ENCODE measurements at regions not wholly inside any gene's neighbourhood (a gene's known extent, or its start where the extent isn't known, plus 50 kb on each side); places are given as distances from the start of the nearest gene placed in this dataset.

DNA sequence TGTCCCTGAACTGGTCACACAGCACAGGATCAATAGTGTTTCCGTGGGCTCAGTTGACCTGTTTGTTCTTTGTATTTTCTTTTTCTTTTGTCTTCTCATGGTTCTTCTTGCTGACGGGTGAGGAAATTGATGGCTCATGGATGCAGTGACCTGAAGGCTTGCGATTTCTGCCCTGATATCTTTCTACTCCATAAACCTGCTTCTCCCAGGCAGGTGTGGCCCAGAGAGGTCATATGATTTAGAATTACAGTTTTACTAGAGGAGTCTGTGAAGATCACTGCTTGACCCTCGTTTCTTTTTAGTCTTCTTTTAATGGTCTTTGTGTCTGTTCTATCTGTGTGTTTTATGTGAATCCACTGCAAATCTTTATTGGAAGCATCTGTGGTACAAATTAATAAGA, 195.1 kb upstream of the KLF6 start:
- Mint-ChIP-seq H3K4me1 (no peaks in the 10 kb centered on the region), H3K4me3 (no peak overlapping the region), H3K27me3 (ENCODE audit: low read depth) (no peaks in the 10 kb centered on the region; the same call in 1 of the 2 replicates), H3K9me3 (peaks cover 24% of the 10 kb centered on the region), H3K27ac (no peak overlapping the region), H3K36me3 (peaks cover 16% of the 10 kb centered on the region)
- DNase-seq (ENCODE audit: low spot score) (no peak), ATAC-seq (no peak)
- TF ChIP-seq SOX15 (CRISPR knock-in tag; IDR thresholded peaks at IDR 0.05), result no peak
- CTCF ChIA-PET, result no interaction called here
- POLR2A ChIA-PET, result no interaction called here

DNA sequence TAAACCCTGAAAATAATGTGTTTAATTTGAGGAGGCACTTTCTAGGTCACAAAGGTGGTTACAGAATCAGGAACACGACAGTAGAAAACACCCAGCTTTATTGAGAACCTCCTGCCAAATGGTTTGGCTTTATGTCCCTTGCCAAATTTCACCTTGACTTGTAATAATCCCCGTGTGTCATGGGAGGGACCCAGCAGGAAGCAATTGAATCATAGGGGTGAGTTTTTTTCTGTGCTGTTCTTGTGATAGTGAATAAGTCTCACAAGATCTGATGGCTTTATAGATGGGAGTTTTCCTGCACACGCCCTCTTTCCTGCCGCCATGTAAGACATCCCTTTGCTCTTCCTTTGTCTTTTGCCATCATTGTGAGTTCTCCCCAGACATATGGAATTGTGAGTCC, 193.8 kb upstream of the KLF6 start:
- Mint-ChIP-seq H3K36me3 (peaks cover 15% of the 10 kb centered on the region), H3K4me3 (no peak overlapping the region), H3K4me1 (peaks cover 3% of the 10 kb centered on the region; the same call in 1 of the 2 replicates), H3K27me3 (ENCODE audit: low read depth) (no peaks in the 10 kb centered on the region; the same call in 1 of the 2 replicates), H3K27ac (no peak overlapping the region), H3K9me3 (peaks cover 19% of the 10 kb centered on the region)
- POLR2A ChIA-PET, result no interaction called here
- CTCF ChIA-PET, result no interaction called here
- DNase-seq (ENCODE audit: low spot score) (no peak), ATAC-seq (no peak)
- TF ChIP-seq HMGA2 (CRISPR knock-in tag; IDR thresholded peaks at IDR 0.05) (no peak), E2F1 (CRISPR knock-in tag; IDR thresholded peaks at IDR 0.05) (no peak), JAZF1 (CRISPR knock-in tag; IDR thresholded peaks at IDR 0.05) (no peak), ZNF512 (CRISPR knock-in tag; IDR thresholded peaks at IDR 0.05; ENCODE audit: borderline replicate concordance) (no peak)
- TF ChIP-seq, protein P1, sequence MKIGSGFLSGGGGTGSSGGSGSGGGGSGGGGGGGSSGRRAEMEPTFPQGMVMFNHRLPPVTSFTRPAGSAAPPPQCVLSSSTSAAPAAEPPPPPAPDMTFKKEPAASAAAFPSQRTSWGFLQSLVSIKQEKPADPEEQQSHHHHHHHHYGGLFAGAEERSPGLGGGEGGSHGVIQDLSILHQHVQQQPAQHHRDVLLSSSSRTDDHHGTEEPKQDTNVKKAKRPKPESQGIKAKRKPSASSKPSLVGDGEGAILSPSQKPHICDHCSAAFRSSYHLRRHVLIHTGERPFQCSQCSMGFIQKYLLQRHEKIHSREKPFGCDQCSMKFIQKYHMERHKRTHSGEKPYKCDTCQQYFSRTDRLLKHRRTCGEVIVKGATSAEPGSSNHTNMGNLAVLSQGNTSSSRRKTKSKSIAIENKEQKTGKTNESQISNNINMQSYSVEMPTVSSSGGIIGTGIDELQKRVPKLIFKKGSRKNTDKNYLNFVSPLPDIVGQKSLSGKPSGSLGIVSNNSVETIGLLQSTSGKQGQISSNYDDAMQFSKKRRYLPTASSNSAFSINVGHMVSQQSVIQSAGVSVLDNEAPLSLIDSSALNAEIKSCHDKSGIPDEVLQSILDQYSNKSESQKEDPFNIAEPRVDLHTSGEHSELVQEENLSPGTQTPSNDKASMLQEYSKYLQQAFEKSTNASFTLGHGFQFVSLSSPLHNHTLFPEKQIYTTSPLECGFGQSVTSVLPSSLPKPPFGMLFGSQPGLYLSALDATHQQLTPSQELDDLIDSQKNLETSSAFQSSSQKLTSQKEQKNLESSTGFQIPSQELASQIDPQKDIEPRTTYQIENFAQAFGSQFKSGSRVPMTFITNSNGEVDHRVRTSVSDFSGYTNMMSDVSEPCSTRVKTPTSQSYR (CRISPR knock-in tag; IDR thresholded peaks at IDR 0.05), result no peak
- TF ChIP-seq, protein P2, sequence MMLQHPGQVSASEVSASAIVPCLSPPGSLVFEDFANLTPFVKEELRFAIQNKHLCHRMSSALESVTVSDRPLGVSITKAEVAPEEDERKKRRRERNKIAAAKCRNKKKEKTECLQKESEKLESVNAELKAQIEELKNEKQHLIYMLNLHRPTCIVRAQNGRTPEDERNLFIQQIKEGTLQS (CRISPR knock-in tag; conservative IDR thresholded peaks at IDR 0.05), result no peak

DNA sequence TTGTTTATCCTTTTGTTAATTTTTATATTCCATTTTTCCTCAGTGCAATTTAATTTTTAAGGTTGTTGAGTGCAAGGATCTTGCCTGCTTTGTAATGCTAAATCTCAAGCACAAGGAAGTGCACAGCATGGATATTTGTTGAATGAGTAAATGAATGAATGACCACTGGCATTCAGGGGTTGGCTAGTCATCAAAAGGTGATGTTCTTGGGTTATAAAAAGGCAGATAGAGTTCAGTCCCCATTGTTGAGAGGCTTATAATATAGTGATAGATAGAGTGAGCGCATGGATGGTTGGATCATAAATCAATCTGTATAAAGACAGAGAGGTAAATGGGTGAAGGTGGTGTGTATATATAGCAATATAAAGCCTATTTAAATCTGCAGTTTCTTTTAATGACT, 193.2 kb upstream of the KLF6 start:
- Mint-ChIP-seq H3K9me3 (peaks cover 17% of the 10 kb centered on the region), H3K27ac (no peak overlapping the region), H3K4me3 (no peak overlapping the region), H3K36me3 (peaks cover 12% of the 10 kb centered on the region), H3K27me3 (ENCODE audit: low read depth) (no peaks in the 10 kb centered on the region; the same call in 1 of the 2 replicates), H3K4me1 (peaks cover 3% of the 10 kb centered on the region; the same call in 1 of the 2 replicates)
- ChIA-PET POLR2A (no interaction called here), CTCF (no interaction called here)
- DNase-seq (ENCODE audit: low spot score), result no peak
- TF ChIP-seq, protein P3, sequence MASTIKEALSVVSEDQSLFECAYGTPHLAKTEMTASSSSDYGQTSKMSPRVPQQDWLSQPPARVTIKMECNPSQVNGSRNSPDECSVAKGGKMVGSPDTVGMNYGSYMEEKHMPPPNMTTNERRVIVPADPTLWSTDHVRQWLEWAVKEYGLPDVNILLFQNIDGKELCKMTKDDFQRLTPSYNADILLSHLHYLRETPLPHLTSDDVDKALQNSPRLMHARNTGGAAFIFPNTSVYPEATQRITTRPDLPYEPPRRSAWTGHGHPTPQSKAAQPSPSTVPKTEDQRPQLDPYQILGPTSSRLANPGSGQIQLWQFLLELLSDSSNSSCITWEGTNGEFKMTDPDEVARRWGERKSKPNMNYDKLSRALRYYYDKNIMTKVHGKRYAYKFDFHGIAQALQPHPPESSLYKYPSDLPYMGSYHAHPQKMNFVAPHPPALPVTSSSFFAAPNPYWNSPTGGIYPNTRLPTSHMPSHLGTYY (CRISPR knock-in tag; IDR thresholded peaks at IDR 0.05), result no peak
- TF ChIP-seq PRRX2 (CRISPR knock-in tag; IDR thresholded peaks at IDR 0.05) (no peak), ZMAT4 (CRISPR knock-in tag; IDR thresholded peaks at IDR 0.05) (no peak), NR2C2 (CRISPR knock-in tag; IDR thresholded peaks at IDR 0.05) (no peak), MLX (CRISPR knock-in tag; IDR thresholded peaks at IDR 0.05) (no peak), HMGA2 (CRISPR knock-in tag; IDR thresholded peaks at IDR 0.05) (no peak), ZNF423 (CRISPR knock-in tag; IDR thresholded peaks at IDR 0.05) (no peak), ZNF138 (CRISPR knock-in tag; conservative IDR thresholded peaks at IDR 0.05) (no peak), CREM (CRISPR knock-in tag; IDR thresholded peaks at IDR 0.05) (no peak)
- TF ChIP-seq, protein P4, sequence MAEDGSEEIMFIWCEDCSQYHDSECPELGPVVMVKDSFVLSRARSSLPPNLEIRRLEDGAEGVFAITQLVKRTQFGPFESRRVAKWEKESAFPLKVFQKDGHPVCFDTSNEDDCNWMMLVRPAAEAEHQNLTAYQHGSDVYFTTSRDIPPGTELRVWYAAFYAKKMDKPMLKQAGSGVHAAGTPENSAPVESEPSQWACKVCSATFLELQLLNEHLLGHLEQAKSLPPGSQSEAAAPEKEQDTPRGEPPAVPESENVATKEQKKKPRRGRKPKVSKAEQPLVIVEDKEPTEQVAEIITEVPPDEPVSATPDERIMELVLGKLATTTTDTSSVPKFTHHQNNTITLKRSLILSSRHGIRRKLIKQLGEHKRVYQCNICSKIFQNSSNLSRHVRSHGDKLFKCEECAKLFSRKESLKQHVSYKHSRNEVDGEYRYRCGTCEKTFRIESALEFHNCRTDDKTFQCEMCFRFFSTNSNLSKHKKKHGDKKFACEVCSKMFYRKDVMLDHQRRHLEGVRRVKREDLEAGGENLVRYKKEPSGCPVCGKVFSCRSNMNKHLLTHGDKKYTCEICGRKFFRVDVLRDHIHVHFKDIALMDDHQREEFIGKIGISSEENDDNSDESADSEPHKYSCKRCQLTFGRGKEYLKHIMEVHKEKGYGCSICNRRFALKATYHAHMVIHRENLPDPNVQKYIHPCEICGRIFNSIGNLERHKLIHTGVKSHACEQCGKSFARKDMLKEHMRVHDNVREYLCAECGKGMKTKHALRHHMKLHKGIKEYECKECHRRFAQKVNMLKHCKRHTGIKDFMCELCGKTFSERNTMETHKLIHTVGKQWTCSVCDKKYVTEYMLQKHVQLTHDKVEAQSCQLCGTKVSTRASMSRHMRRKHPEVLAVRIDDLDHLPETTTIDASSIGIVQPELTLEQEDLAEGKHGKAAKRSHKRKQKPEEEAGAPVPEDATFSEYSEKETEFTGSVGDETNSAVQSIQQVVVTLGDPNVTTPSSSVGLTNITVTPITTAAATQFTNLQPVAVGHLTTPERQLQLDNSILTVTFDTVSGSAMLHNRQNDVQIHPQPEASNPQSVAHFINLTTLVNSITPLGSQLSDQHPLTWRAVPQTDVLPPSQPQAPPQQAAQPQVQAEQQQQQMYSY (CRISPR knock-in tag; IDR thresholded peaks at IDR 0.05), result no peak
- TF ChIP-seq, protein P5, sequence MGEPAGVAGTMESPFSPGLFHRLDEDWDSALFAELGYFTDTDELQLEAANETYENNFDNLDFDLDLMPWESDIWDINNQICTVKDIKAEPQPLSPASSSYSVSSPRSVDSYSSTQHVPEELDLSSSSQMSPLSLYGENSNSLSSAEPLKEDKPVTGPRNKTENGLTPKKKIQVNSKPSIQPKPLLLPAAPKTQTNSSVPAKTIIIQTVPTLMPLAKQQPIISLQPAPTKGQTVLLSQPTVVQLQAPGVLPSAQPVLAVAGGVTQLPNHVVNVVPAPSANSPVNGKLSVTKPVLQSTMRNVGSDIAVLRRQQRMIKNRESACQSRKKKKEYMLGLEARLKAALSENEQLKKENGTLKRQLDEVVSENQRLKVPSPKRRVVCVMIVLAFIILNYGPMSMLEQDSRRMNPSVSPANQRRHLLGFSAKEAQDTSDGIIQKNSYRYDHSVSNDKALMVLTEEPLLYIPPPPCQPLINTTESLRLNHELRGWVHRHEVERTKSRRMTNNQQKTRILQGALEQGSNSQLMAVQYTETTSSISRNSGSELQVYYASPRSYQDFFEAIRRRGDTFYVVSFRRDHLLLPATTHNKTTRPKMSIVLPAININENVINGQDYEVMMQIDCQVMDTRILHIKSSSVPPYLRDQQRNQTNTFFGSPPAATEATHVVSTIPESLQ (CRISPR knock-in tag; IDR thresholded peaks at IDR 0.05), result no peak
- ATAC-seq, result no peak
